NCI-H460 (cell line): ENCODE measurements at regions not wholly inside any gene's neighbourhood (a gene's known extent, or its start where the extent isn't known, plus 50 kb on each side); places are given as distances from the start of the nearest gene placed in this dataset.

ENCODE experiments used
- DNase-seq: peaks from one replicate; pipeline ENCODE4 v3.0.0-alpha.2; 2016; ENCODE audit warnings: low read depth; ENCODE audit errors: extremely low read depth

DNA sequence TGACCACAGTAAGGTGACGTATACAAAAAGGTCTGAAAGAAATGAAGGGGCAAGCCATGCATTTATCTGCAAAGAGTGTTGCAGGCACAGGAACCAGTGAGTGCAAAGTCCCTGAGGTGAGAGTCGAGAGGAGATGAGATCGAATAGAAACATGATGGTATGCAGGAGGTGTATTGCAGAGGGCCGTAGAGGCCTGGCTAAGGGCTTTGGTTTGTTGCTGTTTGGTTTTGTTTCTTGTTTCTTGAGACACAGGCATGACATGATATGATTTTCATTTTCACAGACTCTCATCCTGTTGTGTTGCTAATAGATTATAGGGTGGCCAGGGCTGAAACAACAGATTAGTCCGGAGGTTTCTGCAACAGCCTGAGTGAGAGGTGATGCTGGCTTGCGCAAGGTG lies 80.4 kb downstream of the HSPH1 start:
- DNase-seq, result no peak

DNA sequence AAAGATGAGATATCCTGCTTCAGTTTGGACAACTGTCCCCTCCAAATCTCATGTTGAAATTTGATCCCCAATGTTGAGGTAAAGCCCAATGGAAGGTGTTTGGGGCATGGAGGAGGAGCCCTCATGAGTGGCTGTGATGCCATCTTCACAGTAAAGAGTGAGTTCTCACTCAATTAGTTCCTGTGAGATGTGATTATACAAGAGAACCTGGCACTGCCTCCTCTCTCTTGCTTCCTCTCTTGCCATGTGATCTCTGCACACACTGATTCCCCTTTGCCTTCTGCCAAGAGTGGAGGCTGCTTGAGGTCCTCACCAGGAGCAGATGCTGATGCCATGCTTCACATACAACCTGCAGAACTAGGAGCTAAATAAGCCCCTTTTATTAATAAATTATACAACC lies 86.9 kb downstream of the HSPH1 start:
- DNase-seq, result no peak

DNA sequence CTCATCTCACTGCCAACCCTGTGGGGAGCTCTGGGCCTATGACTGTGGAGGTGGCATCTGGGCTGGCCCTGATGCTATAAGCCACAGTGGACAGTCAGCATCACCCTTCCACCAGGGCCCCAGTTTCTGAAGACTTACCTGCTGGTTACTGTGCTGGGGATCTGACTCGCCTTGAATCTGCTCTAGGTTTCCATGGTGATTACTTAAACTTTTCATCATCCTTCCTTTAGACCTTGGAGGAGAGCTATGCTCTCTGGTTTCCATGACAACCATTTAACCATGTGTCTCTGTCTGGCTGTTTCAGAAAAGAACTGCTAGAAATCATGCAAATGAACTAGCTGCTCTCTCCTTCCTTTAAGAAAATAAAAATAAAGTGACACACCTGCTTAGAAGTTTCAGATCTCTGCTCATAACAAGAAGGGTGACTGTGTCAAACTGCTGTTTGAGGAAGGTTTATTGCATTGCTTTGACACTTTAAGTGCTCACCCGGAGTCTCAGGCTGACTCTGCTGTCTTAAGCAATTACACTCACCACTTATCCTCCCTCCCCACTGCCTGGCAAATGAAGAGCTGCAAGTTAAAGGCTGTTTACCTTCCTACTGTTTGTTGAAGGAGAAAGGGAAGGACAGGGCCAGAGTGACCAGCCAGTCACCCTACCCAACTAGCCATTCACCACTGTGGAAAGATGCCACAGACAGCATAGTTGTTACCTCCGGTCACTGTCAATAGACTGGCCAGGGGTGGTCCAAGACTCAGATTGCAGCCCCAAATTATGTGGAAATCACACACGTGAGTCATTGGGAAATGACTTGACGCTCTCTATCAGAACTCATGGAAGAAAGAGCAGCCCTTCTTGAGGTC lies 87.6 kb downstream of the HSPH1 start:
- DNase-seq, result no peak

DNA sequence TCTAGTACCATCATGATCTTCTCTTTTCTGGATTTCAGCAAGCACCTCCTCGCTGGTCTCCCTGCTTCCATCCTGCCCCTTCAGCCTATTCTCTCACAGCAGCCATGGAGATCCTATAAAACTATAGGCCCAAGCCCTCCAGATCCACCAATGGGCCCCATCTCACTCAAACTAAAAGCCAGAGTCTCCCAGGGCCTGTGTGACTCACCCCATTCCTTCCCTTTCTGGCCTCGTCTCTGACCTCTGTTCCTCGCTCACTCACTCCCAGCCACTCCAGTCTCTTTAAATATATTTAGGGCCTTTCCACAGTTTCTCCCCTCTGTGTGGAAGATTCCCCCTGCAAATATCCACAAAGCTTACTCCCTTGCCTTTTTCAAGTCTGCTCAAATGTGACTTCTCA lies 89.7 kb downstream of the HSPH1 start:
- no peak for DNase-seq

DNA sequence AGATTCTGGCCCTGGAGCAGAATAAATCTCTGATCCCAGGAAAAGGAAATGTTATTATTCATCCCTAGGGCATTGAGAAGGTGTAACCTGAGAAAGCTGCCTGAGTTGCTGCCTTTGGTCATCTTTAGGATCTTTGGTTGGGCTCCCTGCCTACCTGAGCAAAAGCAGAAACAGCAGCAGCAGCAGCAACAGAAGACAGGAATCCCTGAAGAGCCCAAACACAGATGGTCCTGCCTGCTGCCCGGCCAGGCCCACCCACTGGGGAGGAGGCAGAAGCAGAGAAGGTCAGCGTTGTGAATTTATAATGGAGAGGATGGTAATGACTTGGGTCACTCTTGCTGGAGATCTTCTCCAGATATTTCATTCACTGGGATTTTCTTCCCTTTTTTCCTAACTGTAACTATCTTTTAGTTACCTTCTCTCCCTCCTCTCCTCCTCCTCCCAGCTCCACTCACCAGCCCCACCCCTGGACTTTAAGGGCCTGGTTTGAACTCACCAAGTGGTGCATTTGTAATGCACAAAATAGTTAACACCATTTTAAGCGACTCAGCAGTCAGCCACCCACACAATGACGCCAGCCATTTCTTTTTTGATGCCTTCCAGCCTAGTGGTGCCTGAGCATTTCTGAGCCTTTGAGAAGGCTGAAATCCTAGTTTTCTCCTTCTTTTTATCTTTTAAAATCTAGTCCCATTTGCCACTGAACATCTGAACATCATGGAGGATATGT lies 91.7 kb downstream of the HSPH1 start:
- no peak for DNase-seq

DNA sequence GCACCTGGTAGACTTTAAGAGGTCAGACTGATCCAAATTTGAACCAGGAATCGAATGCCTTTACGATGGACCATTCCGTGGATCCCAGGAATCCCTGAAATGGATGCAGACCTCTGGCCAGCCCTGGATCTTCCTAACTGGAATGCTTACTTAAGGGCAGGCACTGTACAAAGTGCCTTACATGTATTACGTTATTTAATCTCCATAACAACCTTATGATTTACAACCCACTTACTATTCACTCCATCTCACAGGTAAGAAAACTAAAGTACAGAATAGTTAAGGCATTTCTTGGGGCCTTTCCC lies 93.6 kb downstream of the HSPH1 start:
- no peak for DNase-seq

DNA sequence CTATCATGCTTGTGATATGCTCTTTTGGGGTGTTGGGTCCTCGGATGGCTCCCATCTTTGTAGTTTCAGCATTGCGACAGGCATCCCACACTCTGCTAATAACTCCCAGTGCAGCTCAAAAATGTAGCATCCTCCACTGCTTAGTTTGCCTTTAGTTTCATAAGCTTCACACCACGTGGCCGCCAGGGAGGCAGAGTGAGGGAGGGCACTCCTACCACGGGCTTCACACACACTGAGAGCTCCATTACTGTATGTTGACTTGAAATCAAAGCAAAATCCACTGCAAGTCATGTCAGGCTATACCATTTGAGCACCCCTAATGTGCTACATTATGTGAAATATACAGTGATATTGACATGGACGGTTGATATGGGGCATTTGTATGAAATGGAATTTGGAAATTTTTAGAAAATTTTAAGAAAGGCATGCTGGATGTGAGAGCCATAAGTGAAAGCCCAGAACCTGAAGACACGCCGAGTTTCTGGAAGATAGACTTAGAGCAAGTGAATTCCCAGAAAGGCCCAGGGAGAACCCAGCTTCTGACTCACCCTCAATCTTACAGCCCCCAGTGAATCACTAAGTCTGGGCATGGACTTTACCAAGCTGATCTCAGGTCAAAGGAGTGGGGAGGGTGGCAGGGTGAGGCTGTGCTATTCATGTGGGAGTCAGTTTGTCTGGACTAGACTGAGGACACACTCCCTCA lies 94.1 kb downstream of the HSPH1 start:
- DNase-seq, result no peak

DNA sequence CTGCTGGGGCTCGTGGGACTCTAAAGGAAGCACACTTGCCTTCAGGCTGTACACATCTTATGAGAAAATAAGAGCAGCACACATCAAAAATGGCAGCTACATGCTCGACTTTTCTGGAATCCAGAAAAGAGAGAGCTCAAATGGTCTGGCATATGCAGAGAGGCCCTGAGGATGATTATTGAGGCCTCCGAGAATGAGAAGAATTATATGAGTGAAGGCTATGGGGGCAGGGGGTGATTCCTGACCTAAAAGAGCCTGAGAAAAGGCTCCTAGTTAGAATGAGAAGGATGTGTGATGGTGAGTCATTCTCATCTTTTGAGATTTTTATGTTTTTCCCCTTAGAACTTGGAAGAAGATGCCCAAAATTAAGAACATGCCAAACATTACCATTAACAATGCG lies 97.1 kb downstream of the HSPH1 start:
- DNase-seq, result no peak

DNA sequence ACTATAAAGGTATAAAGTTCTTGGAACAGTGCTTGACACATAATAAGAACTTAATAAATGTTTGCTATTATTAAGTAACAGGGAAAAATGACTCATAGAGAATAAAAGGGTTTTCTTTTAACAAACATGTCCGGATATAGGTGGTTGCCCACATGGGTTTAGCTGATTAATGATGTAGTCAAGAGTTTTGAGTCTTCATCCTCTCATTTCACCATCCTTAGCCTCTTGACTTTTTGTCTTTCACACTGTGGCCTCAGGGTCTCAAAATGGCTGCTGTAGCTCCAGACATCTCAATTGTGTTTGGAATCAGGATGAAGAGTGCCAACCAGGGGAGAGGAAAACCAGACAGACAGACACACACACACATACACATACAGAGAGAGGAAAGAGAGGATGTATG lies 97.9 kb downstream of the HSPH1 start:
- DNase-seq, result no peak

DNA sequence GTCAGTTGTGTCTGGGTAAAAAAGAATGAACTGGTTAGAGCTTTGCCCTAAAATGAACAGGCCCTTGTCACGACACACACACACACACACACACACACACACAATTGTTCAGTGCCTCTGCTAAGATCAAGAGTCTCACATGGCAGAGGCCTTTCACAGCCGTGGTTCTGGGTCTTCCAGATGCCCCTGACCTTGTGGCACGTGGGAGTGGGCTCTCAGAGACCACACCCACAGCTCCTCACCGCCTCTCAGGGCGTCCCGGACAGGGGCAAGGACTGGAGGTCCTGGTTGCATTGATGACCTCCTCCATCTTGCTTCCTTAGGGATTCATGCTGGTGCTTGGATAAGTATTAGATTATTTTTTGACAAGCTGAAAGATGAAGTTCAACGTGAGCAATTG lies 101.0 kb downstream of the HSPH1 start:
- DNase-seq, result no peak

DNA sequence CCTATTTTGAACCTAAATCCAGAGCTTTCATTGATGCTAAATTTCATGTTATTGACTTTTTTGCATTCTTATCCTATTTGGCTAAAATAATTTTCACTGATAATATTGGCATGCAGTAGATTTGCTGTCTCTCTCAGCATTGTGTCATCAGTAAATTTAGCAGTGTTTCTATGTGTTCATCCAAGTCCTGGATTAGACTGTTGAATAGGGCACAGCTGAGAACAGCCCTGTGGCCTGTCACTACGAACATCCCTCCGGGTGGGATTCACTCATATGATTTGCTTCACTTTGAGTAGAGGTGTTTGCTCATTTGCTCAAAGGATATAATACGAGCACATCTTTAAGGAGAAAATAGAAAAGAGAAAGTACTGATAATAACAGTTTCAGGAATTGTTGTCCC lies 101.5 kb downstream of the HSPH1 start:
- no peak for DNase-seq

DNA sequence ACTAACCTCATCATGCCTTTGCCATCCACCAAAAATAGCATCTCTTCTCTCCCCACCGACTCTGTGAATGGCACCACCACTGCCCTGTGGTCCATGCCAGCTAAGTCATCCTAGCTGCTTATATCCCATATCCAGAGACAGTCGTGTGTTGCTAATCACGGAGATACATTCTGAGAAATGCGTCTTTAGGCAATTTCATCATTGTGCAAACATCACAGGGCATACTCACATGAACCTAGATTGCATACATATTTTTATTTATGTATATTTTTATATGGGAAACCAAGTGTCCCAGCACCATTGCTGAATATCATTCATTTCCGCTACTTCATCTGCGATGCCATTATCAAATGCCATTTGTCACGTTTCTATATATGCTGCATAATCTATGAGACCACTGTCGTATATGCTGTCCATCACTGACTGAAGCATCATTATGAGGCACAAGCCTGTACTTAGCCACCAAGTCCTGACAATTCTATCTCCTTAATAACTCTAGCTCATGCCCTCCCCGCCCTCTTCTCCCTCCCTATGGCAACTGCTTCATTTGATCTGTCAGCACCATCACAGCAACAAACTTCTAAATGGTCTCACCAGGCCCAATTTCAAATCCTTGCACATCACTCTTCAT lies 104.2 kb downstream of the HSPH1 start:
- no peak for DNase-seq

DNA sequence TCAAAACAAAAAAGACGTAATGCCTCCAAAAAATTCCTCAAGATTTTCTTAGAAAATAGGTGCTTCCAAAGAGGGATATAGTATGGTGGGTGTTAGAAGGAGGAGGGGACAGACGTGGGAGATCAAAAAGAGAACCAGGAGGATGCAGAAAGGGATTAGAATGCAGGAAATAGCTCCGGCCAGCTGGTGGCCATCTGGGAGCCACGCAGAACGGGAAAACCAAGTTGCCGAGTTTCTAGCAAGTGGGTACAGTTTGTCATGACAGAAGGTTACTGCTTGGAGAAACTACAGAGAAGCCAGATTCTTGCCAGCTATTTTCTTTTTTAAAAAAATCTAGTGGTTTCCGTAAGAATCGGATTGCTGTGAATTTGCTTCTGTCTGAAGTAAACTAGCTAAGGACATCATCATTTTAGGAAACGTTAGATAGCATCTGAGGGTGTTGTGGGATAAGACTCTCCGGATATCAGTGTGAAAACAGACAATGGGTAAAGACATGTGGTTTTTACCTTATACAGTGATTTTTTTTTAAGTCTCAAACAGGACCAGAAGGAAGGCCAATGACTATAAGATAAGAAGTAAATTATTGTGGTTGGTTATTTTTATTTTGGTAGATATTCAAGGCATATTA lies 104.9 kb downstream of the HSPH1 start:
- no peak for DNase-seq

DNA sequence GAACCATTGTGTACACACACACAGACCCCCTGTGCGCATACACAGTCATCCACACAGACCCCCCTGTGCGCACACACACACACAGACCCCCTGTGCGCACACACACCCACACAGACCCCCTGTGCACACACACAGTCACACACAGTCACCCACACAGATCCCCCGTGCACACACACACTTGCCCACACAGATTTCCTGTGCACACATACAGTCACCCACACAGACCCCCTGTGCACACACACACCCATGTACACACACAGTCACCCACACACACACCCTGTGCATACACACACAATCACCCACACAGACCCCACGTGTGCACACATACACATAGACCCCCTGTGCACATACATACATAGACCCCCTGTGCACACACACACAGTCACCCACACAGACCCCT lies 106.1 kb downstream of the HSPH1 start:
- no peak for DNase-seq

DNA sequence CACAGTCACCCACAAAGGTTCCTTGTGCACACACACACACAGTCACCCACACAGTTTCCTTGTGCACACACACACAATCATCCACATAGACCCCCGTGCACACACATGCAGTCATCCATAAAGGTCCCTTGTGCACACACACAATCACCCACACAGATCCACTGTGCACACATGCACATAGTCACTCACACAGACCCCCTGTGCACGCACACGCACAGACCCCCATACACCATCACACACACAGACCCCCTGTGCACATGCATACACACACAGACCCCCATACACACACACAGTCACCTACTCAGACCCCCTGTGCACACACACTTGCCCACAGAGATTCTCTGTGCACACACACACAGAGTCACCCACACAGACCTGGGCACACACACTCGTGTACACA lies 107.1 kb downstream of the HSPH1 start:
- DNase-seq, result no peak

DNA sequence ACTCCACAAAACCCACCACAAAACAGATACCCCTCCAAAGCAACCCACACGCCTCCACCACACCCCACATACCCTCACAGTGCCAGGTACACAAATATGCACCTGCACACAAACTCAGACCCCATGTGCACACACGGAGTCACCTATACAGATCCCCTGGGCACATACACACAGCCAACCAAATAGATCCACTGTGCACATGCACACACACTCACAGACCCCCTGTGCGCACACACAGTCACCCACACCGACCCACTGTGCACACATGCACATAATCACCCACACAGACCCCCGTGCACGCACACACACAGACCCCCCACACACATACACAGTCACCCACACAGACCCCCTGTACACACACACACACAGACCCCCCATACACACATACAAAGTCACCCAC lies 107.8 kb downstream of the HSPH1 start:
- DNase-seq, result no peak

DNA sequence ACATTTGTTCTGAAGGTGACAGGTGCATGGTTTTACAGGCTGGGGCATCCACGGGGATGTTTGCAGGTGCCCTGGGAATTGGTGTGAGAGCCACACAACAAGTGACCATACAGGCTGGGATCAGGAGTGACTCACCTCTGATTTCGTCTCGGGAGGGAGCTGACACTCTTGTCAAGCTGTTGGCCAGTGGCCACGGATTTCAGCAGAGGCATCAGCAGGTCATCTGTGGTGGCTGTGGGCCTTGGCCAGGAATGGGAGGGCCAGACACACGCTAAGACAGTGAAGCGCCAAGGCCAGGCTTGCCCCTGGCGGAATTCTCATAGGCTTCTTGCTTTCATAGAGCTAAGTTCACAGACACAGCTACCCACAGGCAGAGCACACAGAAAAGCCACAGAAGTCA lies 108.6 kb downstream of the HSPH1 start:
- no peak for DNase-seq

DNA sequence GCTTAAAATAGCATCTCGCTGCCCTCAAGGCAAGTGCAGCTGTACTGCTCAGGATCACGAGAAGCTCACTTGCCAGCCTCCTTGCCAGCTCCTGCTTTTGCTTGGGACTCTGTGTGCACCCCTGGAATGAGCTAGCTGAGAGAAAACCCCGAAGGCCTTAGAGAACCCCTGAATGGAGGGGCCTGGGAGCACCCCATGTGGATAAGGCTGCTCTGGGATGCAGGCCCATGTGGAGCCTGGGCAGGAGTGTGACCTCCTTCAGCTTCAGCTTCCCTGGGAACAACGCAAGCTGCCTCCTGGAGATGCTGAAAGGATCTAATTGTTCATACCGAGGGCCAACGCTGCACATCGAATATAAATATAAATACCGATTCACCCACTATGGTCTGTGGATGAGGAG lies 109.2 kb downstream of the HSPH1 start:
- no peak for DNase-seq

DNA sequence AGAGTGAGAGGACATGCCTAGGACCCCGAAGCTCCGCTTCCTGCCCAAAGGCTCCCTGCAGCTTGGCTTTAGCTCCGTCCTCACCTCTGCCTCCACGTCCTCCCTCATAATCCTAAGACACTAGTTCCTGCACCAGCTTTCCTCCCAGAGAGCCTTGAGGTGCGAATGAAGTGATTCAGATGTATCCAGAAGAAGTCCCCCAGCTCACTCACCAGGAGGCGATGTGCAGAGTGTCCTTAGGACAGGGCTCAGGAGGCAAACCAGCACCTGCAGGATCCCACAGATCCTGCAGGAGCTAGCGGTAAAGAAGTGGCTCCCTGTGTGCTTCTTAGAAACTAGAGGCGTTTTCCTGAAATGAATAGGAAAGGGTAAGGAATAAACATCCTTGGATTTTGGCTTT lies 109.7 kb downstream of the HSPH1 start:
- no peak for DNase-seq

DNA sequence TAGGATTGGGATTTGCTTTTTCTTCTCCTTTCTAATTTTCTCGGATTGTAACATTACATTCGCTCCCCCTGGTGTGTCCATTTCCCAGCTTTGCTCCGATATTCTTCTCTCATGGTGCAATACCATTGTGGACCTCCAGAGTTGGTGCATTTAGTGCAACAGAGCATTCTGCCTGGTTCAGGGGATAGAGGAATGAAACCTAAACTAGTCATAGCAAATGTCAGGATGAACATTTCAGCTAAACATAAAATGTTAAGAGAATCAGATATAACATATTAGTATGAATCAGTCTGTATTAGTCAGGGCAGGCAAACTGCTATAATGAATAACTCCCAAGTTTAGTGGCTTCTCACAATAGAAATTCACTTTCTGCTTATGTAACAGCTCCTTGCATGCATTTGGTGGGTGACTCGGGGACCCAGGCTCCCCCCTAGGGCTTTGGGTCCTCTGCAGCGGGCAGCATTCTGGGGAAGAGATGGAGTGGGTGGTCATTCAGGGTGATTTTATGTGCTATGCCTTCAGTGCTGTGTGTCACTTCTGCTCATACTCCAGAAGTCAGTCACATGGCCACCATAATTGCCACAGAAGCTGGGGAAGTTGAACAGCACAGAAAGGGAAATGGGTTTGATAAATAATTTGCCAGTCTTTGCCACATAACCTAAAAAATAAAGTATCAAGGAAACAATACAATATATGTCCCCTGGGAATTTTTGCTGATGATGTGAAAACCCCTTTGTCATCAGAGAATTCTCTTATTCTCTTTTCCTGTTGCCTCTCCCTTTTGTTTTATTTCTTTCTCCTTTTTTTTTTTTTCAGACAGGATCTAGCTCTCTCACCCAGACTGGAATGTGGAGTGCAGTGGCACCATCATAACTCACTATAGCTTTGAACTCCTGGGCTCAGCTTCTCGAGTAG lies 111.0 kb downstream of the HSPH1 start:
- DNase-seq, result peak; percentile 17
